HG03558 (cell line): ENCODE measurements at regions not wholly inside any gene's neighbourhood (a gene's known extent, or its start where the extent isn't known, plus 50 kb on each side); places are given as distances from the start of the nearest gene placed in this dataset.

Source experiments
- ATAC-seq: cut with Tn5 transposase; IDR thresholded peaks from one replicate; pipeline ENCODE4 v1.9.1; 2021; ENCODE audit warnings: moderate number of reproducible peaks; ENCODE audit not compliant: unreplicated experiment; ENCODE audit errors: extremely low read depth

DNA sequence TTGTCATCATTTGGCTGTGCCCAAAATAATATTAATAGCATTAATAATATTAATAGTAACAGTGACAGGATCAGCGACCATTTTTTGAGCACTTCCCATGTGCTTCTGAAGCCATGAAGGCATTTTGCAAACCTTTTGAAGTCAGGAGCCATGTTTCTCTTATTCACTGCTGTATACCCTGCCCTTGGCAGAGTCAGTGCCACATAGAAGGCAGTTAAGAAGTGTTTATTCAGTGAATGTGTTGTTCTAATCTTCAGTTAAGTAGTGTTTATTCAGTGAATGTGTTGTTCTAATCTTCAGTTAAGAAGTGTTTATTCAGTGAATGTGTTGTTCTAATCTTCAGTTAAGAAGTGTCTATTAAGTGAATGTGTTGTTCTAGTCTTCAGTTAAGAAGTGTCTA is 319.7 kb upstream of the NAV3 start:
- no peak for ATAC-seq

DNA sequence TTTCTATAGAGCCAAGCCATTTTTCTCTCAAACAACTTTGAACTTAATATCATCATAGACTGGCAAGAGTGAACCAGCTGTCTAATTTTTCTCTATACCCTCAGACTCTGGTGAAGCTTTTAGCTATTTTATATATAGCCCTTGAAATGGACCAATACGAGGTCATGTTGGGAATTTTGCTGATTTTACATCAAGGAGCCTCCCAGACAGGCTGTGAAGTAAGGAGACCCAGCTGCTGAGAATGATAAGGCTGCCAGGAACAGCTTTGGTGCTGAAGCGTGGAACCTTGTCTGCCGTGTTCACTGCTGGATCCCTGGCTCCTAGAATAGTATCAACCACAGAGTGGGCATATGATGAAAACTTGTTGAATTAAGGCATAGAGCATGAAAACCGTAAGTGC is 326.2 kb upstream of the NAV3 start:
- ATAC-seq, result no peak

GRCh38 chr12:77500089-77500488 is 330.6 kb upstream of the NAV3 start:
- ATAC-seq, result no peak

DNA sequence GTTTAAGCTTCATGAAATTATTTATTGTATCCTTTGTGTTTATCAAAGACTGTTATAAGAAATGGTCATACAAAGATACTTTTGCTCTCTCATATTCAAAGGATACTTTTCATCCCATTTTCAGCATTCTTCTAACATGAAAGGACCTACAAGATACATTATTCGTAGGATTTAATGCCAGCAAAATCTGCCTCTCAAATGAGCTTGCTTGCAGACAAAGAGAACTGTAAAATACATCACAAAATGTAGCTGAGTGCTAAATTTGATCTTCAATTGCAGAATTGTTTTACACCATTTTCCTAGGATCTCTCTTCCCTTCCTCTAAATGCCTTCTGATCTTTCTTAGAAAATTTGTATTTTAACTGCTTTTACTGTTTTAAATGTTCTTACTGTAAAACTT is 333.0 kb upstream of the NAV3 start:
- ATAC-seq, result no peak

- ATAC-seq, result no peak
Measured at GRCh38 chr12:77496714-77497113, 334.0 kb upstream of the NAV3 start.

- no peak for ATAC-seq
Measured at GRCh38 chr12:77494296-77494695, 336.4 kb upstream of the NAV3 start.

DNA sequence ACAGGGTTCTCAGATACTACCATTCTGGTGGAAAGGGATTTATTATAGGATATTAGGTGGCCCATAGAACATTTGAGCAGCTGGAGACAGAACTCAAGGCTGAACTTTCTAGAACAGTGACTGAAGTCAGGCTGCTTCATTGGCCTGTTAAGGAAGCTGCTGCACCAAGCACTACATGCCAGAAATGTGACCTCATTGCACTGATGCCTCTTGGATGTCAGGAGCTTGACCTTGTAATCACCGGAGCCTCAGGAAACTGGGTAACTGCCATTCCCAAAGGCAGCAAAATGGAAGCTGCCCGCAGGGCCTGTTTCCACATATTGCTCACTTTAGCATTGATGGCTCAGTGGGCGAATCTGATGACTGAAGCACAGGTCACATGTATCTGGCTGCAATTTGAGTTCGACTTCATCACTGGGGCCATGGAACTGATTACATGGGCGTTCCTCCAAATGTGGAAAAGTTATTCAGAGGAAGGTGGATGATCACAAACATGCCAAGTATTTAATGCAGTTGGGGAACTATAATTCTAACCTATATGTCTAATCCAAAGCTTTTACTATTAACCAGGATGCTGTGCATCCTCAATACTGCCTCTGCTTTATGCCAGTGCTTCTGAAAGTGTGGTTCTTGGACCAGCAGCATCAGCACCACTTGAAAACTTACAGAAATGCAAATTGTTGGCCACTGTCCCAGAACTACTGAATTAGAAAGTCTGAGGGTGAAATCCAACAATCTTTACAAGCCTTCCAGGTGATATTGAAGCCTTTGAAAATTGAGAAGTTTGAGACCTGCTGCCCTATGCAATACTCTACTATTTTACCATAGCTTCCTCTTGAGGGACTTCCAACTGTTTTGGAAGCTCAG is 337.2 kb upstream of the NAV3 start:
- no peak for ATAC-seq

DNA sequence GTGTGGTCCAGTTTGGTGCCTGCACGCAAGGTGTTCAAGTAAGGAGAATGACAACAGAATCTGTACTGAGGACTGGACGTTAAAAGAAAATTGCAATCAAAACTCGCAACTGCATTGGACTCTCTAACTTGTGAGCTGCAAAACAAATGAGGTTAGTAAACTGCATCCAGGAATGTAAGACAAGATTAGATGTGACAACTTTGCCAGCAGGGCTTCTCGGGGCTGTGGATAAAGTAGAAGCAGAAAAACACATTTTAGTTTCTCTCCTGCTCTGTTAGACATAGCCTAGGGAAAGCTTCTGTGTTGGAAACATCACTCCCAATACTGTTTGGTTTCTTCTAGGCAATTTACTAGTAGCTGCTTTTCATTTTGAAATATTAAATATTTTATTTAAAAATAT is 338.2 kb upstream of the NAV3 start:
- no peak for ATAC-seq

GRCh38 chr12:77489331-77489970 is 341.2 kb upstream of the NAV3 start:
- ATAC-seq, result no peak

- ATAC-seq, result no peak
Measured at GRCh38 chr12:77488041-77488620, 342.6 kb upstream of the NAV3 start.

GRCh38 chr12:77486872-77487271 is 343.8 kb upstream of the NAV3 start:
- no peak for ATAC-seq

- no peak for ATAC-seq
Measured at GRCh38 chr12:77485961-77486854, 344.5 kb upstream of the NAV3 start.

DNA sequence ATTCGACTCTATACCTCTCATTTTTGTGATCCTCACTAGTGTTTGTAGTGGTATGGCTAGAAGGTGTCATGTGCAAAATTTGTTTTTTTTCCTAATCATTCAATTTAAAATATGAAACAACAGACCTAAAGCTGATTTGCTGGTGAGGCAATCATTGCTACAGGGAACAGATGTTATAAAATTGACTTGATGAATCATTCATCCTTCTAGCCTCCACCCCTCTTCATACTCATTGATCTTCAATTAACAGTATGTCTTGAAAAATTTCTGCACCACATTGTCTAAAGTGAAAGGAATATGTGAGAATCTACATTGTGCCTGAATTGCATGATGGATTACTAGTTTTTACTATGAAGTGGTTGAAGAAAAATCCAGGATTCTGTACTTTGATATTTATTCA is 349.0 kb upstream of the NAV3 start:
- no peak for ATAC-seq

DNA sequence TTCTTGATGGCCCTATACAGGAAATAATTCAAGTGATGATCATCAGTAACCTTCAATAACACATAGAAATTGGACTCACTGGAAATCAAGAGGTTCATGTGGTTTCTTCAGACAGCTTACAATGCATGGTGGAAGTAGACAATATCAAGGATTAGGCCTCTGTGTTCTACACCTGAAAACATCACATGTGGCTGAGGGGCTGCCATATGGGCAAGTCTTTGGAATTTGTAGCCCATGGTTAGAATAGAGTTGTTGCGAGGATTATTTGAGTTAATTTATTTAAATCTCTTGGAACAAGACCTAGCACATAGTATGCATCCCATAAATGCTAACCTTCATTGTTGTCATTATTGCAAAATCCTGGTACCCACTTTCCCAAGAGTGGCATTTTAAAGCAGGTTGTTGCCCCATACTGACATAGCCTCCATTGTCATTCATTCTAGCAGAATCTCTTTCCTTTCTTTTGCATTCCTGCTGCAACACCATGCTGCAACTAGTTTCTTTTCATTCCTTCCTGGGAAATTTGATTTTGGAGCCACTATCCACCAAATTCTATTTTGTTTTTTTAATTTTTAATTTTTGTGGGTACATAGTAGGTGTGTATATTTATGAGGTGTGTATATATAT is 352.7 kb upstream of the NAV3 start:
- ATAC-seq, result no peak

- ATAC-seq, result no peak
Measured at GRCh38 chr12:77471801-77472200, 358.9 kb upstream of the NAV3 start.

GRCh38 chr12:77469578-77470333 is 360.9 kb upstream of the NAV3 start:
- no peak for ATAC-seq

DNA sequence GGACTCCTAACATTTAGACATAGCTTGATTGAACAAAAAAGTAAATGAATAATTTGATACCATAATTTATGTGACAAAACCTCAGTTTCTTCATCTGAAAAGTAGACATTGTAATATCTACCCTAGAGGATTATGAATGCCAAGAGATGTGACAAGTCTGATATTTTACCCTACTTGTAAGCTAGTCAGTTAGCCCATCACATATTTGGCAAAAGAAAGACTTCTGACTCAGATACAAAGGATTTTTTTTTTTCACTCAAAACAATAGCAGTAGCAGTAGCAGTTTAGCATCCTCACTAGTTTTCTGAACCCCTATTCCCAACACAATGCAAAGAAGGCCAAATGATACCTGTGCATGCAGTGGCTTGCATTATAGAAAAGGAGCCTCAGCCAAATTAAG is 377.3 kb upstream of the E2F7 start:
- no peak for ATAC-seq

DNA sequence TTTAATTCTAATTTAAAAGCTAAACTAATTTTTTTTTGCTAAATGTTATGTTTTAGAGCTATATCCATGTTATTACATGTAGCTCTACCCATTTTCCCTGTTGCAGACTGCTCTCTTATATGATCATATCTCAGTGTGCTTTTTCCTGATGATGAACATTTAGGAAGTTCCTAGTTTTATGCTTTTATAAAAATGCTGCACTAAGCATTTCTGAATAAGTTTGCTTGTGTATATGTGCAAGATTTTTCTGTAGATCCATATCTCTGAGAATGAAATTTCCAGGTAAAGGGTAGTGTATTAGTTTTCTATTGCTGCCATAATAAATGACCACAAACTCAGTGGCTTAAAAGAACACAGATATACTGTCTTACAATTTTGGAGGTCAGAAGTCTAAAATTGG is 374.4 kb upstream of the E2F7 start:
- ATAC-seq, result no peak

DNA sequence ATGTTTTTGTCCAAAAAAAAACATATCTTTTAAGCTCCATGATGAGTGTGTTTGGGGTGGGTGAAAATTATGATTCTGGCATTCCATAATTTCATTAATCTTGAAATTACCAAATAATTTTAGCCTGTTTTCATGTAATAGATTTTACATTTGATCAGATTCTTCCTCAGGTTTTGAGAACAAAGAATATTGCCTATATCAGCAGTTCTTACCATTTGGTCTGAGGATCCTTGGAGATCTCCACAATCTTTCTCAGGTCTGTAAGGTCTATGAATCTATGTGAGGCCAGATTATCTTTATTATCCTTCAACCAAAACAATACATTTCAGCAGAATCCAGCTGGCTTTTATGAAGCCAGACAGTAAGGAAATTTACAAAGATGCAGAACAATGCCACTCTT is 373.3 kb upstream of the E2F7 start:
- ATAC-seq, result no peak
